K562 (cell line): ENCODE measurements at regions not wholly inside any gene's neighbourhood (a gene's known extent, or its start where the extent isn't known, plus 50 kb on each side); places are given as distances from the start of the nearest gene placed in this dataset.

Source experiments
- EP300 ChIP-seq: IDR thresholded peaks from 2 replicates; pipeline ENCODE4 v1.6.1; 2012; ENCODE audit warnings: low read length, improper control_type of control experiment
- FOXO4 ChIP-seq: fragments of 450-650 bp; formaldehyde crosslinking; IDR thresholded peaks from 2 replicates; pipeline ENCODE4 v1.4.0; 2020; ENCODE audit warnings: mild to moderate bottlenecking, moderate library complexity
- HMBOX1 ChIP-seq: sonication (generic); IDR thresholded peaks from 2 replicates; pipeline ENCODE4 v1.6.1; 2016
- KAT8 ChIP-seq: fragments of 450-650 bp; IDR thresholded peaks from 2 replicates; pipeline ENCODE4 v1.6.1; 2016; ENCODE audit warnings: low read depth, mild to moderate bottlenecking
- NCOA6 ChIP-seq: fragments of 450-650 bp; IDR thresholded peaks from 2 replicates; pipeline ENCODE4 v1.6.1; 2017; ENCODE audit warnings: mild to moderate bottlenecking
- NR3C1 ChIP-seq: sonication (generic); formaldehyde crosslinking; IDR thresholded peaks from 2 replicates; pipeline ENCODE4 v1.8.1; 2022; ENCODE audit warnings: missing genetic modification reagents
- POLR2G ChIP-seq: fragments of 200-400 bp; formaldehyde crosslinking; IDR thresholded peaks from 2 replicates; pipeline ENCODE4 v1.6.1; 2017; ENCODE audit warnings: low read depth, mild to moderate bottlenecking, antibody characterized with exemption, low read length, moderate library complexity
- PTBP1 ChIP-seq: fragments of 200-400 bp; formaldehyde crosslinking; IDR thresholded peaks from 2 replicates; pipeline ENCODE4 v1.6.1; 2017; ENCODE audit warnings: low read depth, low read length
- RBM34 ChIP-seq: fragments of 200-400 bp; formaldehyde crosslinking; IDR thresholded peaks from 2 replicates; pipeline ENCODE4 v1.6.1; 2018; ENCODE audit warnings: low read length, borderline replicate concordance; ENCODE audit not compliant: insufficient read depth
- SMAD2 ChIP-seq: fragments of 150-350 bp; IDR thresholded peaks from 2 replicates; pipeline ENCODE4 v1.6.1; 2014; ENCODE audit warnings: low read depth, mild to moderate bottlenecking, low read length
- SMARCB1 ChIP-seq: IDR thresholded peaks from 2 replicates; pipeline ENCODE4 v1.6.1; 2011; ENCODE audit warnings: improper control_type of control experiment, low read depth; ENCODE audit not compliant: insufficient read length
- THRAP3 ChIP-seq: fragments of 450-650 bp; IDR thresholded peaks from 2 replicates; pipeline ENCODE4 v1.6.1; 2016; ENCODE audit warnings: mild to moderate bottlenecking, inconsistent platforms, borderline replicate concordance
- ZNF12 ChIP-seq: sonication (generic); formaldehyde crosslinking; IDR thresholded peaks from 2 replicates; pipeline ENCODE4 v1.4.0; 2020; ENCODE audit warnings: mild to moderate bottlenecking, missing genetic modification reagents
- ZNF592 ChIP-seq: fragments of 450-650 bp; IDR thresholded peaks from 2 replicates; pipeline ENCODE4 v1.6.1; 2017; ENCODE audit warnings: antibody characterized with exemption, mild to moderate bottlenecking
- ZNF695 ChIP-seq: fragments of 450-650 bp; formaldehyde crosslinking; IDR thresholded peaks from 2 replicates; pipeline ENCODE4 v1.4.0; 2020; ENCODE audit warnings: mild to moderate bottlenecking, moderate library complexity
- ZNF764 ChIP-seq: fragments of 250-450 bp; sonication (Bioruptor Pico); IDR thresholded peaks from 2 replicates; pipeline ENCODE4 v1.4.0; 2020; ENCODE audit warnings: low read depth, mild to moderate bottlenecking, moderate library complexity
- TF ChIP-seq, protein P1 (sequence below): fragments of 450-650 bp; formaldehyde crosslinking; IDR thresholded peaks from 2 replicates; pipeline ENCODE4 v1.4.0; 2022; ENCODE audit warnings: missing genetic modification characterization
- TF ChIP-seq, protein P2 (sequence below): fragments of 150-350 bp; conservative IDR thresholded peaks from 2 replicates; pipeline ENCODE4 v1.6.1; 2014; ENCODE audit warnings: low read length

DNA sequence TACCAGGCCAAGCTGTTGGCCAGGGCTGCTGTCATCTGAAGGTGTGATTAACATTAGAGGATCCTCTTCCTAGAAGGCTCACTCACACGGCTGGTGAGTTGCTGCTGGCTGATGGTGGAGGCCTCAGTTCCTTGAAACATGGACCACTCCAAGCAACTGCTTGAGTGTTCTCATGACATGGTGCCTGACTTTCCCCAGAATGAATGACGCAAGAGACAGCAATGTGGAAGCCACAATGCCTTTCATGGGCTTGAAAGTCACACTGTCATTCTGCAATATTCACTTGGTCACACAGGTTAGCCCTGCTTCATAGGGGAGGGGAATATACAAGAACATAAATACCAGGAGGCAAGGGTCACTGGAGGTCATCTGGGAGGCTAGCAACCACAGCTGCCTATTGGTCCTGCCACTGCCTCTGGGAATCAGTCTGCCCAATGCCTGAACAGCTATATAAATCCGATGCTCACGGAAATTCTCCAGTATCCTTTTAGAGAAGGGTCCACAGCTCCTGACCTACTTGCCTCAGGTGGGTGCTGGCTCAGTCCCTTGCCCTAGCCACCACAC is 97.1 kb upstream of the MAML3 start (continued):
- TF ChIP-seq, protein P1, sequence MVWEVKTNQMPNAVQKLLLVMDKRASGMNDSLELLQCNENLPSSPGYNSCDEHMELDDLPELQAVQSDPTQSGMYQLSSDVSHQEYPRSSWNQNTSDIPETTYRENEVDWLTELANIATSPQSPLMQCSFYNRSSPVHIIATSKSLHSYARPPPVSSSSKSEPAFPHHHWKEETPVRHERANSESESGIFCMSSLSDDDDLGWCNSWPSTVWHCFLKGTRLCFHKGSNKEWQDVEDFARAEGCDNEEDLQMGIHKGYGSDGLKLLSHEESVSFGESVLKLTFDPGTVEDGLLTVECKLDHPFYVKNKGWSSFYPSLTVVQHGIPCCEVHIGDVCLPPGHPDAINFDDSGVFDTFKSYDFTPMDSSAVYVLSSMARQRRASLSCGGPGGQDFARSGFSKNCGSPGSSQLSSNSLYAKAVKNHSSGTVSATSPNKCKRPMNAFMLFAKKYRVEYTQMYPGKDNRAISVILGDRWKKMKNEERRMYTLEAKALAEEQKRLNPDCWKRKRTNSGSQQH (CRISPR knock-in tag), result no peak
- TF ChIP-seq THRAP3 (no peak), ZNF695 (no peak), SMAD2 (no peak), NCOA6 (no peak), EP300 (peak; percentile 41; the same call in 1 of the 2 replicates), FOXO4 (CRISPR knock-in tag) (no peak), ZNF12 (CRISPR knock-in tag) (no peak), KAT8 (no peak), RBM34 (no peak), ZNF592 (no peak), PTBP1 (no peak), HMBOX1 (no peak), NR3C1 (CRISPR knock-in tag) (no peak), POLR2G (no peak), SMARCB1 (no peak), ZNF764 (CRISPR knock-in tag) (no peak)
- TF ChIP-seq, protein P2, sequence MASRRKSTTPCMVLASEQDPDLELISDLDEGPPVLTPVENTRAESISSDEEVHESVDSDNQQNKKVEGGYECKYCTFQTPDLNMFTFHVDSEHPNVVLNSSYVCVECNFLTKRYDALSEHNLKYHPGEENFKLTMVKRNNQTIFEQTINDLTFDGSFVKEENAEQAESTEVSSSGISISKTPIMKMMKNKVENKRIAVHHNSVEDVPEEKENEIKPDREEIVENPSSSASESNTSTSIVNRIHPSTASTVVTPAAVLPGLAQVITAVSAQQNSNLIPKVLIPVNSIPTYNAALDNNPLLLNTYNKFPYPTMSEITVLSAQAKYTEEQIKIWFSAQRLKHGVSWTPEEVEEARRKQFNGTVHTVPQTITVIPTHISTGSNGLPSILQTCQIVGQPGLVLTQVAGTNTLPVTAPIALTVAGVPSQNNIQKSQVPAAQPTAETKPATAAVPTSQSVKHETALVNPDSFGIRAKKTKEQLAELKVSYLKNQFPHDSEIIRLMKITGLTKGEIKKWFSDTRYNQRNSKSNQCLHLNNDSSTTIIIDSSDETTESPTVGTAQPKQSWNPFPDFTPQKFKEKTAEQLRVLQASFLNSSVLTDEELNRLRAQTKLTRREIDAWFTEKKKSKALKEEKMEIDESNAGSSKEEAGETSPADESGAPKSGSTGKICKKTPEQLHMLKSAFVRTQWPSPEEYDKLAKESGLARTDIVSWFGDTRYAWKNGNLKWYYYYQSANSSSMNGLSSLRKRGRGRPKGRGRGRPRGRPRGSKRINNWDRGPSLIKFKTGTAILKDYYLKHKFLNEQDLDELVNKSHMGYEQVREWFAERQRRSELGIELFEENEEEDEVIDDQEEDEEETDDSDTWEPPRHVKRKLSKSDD, result no peak
